H1 (cell line): ENCODE measurements at regions not wholly inside any gene's neighbourhood (a gene's known extent, or its start where the extent isn't known, plus 50 kb on each side); places are given as distances from the start of the nearest gene placed in this dataset.

Experiments used
- CHD7 ChIP-seq: fragments of 300-600 bp; sonication (generic); IDR thresholded peaks from 2 replicates; pipeline ENCODE4 v1.7.1; 2012; ENCODE audit warnings: low read length, moderate library complexity, mild to moderate bottlenecking, inconsistent platforms; ENCODE audit not compliant: insufficient replicate concordance

GRCh38 chr5:152135827-152136226 lies 211.2 kb upstream of the GLRA1 start (continued):
- TF ChIP-seq CHD7: no peak
- TF ChIP-seq, all 59 proteins: peak for 0
